Prostate gland (tissue), 2 donors: ENCODE measurements at regions not wholly inside any gene's neighbourhood (a gene's known extent, or its start where the extent isn't known, plus 50 kb on each side); places are given as distances from the start of the nearest gene placed in this dataset.

Source experiments
- POLR2A ChIP-seq: fragments of 450-650 bp; IDR thresholded peaks from one replicate; pipeline ENCODE4 v1.6.1; 2016; ENCODE audit warnings: antibody characterized with exemption, mild to moderate bottlenecking
- TF ChIP-seq, protein P1 (sequence below), 4 experiments: fragments of 200-600 bp in 2 of 4; fragments of 450-650 bp in 2 of 4; sonication (generic) in 2 of 4; IDR thresholded peaks; 1 replicate in 3 of 4; 2 replicates in 1 of 4; pipeline ENCODE4 v1.5.1; 2016 to 2019; ENCODE audit warnings: antibody characterized with exemption in 4 of 4, mild to moderate bottlenecking in 2 of 4, moderate library complexity in 2 of 4

DNA sequence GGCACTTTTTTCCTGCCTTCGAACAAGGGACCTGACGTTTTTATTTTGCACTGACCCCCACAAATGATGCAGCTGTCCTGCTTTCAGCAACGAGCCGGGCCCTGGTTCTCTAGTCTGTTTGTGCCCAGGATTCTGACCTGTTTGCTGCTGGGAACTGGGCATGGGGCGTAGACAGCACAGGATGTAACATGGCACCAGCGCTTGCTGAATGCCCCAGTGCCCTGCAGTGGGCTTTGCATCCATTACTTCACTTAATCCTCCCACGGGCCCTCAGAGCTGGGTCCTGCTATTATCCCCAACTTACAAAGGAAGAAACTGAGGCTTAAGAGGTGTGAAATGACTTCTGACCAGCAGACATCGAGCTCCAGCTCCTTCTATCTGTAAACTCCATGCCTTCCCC is 80.4 kb upstream of the PMEPA1 start:
- TF ChIP-seq, protein P1, sequence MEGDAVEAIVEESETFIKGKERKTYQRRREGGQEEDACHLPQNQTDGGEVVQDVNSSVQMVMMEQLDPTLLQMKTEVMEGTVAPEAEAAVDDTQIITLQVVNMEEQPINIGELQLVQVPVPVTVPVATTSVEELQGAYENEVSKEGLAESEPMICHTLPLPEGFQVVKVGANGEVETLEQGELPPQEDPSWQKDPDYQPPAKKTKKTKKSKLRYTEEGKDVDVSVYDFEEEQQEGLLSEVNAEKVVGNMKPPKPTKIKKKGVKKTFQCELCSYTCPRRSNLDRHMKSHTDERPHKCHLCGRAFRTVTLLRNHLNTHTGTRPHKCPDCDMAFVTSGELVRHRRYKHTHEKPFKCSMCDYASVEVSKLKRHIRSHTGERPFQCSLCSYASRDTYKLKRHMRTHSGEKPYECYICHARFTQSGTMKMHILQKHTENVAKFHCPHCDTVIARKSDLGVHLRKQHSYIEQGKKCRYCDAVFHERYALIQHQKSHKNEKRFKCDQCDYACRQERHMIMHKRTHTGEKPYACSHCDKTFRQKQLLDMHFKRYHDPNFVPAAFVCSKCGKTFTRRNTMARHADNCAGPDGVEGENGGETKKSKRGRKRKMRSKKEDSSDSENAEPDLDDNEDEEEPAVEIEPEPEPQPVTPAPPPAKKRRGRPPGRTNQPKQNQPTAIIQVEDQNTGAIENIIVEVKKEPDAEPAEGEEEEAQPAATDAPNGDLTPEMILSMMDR (IDR thresholded peaks at IDR 0.05): no peak
- no peak for TF ChIP-seq POLR2A
